ENCODE measurements at regions not wholly inside any gene's neighbourhood (a gene's known extent, or its start where the extent isn't known, plus 50 kb on each side); places are given as distances from the start of the nearest gene placed in this dataset.

DNA sequence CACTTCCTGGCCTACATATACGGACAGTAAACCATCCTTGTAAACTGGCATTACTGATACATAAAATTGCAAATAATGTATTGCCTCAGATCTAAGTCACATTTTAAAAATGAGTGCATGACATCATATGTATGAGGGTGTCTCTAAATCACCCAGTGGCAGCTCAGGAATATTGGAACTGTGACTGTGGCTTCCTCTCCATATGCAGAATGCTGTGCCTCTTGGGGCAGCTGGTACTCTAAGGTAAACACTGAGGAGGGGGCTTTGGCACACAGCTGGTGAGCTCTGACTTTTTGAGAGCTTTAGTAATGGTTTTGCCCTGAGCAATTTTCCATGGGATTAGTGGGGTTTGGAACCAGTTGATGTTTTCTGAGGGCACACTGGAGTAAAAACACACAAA, 263.7 kb downstream of the BMP4 start:
- TF ChIP-seq, protein P1, sequence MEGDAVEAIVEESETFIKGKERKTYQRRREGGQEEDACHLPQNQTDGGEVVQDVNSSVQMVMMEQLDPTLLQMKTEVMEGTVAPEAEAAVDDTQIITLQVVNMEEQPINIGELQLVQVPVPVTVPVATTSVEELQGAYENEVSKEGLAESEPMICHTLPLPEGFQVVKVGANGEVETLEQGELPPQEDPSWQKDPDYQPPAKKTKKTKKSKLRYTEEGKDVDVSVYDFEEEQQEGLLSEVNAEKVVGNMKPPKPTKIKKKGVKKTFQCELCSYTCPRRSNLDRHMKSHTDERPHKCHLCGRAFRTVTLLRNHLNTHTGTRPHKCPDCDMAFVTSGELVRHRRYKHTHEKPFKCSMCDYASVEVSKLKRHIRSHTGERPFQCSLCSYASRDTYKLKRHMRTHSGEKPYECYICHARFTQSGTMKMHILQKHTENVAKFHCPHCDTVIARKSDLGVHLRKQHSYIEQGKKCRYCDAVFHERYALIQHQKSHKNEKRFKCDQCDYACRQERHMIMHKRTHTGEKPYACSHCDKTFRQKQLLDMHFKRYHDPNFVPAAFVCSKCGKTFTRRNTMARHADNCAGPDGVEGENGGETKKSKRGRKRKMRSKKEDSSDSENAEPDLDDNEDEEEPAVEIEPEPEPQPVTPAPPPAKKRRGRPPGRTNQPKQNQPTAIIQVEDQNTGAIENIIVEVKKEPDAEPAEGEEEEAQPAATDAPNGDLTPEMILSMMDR (conservative IDR thresholded peaks at IDR 0.05 in 1 of 2, IDR thresholded peaks at IDR 0.05 in 1 of 2; ENCODE audit: extremely low read depth in 1 of 2, insufficient read depth in 1 of 2, low read depth in 1 of 2, low read length in 2 of 2), result no peak
- no peak for TF ChIP-seq EZH2 (IDR thresholded peaks at IDR 0.05; ENCODE audit: borderline replicate concordance, low read length)
